ENCODE measurements at regions not wholly inside any gene's neighbourhood (a gene's known extent, or its start where the extent isn't known, plus 50 kb on each side); places are given as distances from the start of the nearest gene placed in this dataset.

DNA sequence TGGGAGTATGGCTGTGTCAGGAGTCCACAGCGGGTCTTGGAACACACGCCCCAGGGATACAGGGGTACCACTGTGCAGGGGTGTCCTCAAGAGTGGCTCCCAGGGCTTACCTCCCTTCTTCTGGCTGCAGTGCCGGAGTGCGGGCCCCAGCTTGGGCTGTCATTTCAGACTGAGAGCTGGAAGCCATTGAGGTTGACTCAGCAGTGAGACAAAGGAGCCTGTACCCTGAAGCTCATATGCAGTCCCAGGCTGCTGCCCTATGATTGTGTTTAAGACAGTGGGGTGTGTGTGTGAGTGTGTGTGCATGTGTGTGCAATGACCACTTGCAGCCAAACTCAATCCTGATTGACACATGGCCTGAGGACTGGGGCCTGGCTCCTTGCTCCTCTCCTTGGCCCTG lies 167.7 kb upstream of the AFDN start:
- TF ChIP-seq, protein P1, sequence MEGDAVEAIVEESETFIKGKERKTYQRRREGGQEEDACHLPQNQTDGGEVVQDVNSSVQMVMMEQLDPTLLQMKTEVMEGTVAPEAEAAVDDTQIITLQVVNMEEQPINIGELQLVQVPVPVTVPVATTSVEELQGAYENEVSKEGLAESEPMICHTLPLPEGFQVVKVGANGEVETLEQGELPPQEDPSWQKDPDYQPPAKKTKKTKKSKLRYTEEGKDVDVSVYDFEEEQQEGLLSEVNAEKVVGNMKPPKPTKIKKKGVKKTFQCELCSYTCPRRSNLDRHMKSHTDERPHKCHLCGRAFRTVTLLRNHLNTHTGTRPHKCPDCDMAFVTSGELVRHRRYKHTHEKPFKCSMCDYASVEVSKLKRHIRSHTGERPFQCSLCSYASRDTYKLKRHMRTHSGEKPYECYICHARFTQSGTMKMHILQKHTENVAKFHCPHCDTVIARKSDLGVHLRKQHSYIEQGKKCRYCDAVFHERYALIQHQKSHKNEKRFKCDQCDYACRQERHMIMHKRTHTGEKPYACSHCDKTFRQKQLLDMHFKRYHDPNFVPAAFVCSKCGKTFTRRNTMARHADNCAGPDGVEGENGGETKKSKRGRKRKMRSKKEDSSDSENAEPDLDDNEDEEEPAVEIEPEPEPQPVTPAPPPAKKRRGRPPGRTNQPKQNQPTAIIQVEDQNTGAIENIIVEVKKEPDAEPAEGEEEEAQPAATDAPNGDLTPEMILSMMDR (IDR thresholded peaks at IDR 0.05) = no peak
- no peak for TF ChIP-seq POLR2A (IDR thresholded peaks at IDR 0.05)
